Neuronal stem cell (in vitro differentiated cells): ENCODE measurements at regions not wholly inside any gene's neighbourhood (a gene's known extent, or its start where the extent isn't known, plus 50 kb on each side); places are given as distances from the start of the nearest gene placed in this dataset.
"Not testable (repeated sequence)": the region's sequence is repeated elsewhere in the genome, so short reads cannot be mapped to it uniquely, and the experiment has no call there.

Experiments
- DNase-seq: peaks from one replicate; pipeline ENCODE4 v3.0.0-alpha.2; 2013; ENCODE audit warnings: low spot score
- H2AFZ ChIP-seq: one replicate; pipeline ENCODE4 v1.6.1; 2013; ENCODE audit warnings: mild to moderate bottlenecking, low read length, inconsistent platforms
- H2AK5ac ChIP-seq: 2 replicates; pipeline ENCODE4 v1.6.1; 2013; ENCODE audit warnings: low read depth, mild to moderate bottlenecking, inconsistent platforms, low read length, moderate library complexity, mixed read lengths
- H2BK120ac ChIP-seq: 2 replicates; pipeline ENCODE4 v1.6.1; 2013; ENCODE audit warnings: low read depth, mild to moderate bottlenecking, inconsistent platforms, low read length, moderate library complexity, mixed read lengths
- H2BK12ac ChIP-seq: one replicate; pipeline ENCODE4 v1.6.1; 2013; ENCODE audit warnings: low read length, inconsistent platforms
- H2BK15ac ChIP-seq: 2 replicates; pipeline ENCODE4 v1.6.1; 2013; ENCODE audit warnings: mild to moderate bottlenecking, low read length, inconsistent platforms, mixed read lengths
- H2BK5ac ChIP-seq: one replicate; pipeline ENCODE4 v1.6.1; 2013; ENCODE audit warnings: inconsistent platforms, mild to moderate bottlenecking, low read length, moderate library complexity
- H3K14ac ChIP-seq: one replicate; pipeline ENCODE4 v1.6.1; 2013; ENCODE audit warnings: low read length, inconsistent platforms
- H3K18ac ChIP-seq: 2 replicates; pipeline ENCODE4 v1.6.1; 2013; ENCODE audit warnings: low read length, inconsistent platforms
- H3K23ac ChIP-seq: 2 replicates; pipeline ENCODE4 v1.6.1; 2013; ENCODE audit warnings: low read depth, mild to moderate bottlenecking, mixed read lengths, low read length, inconsistent platforms; ENCODE audit not compliant: poor library complexity
- H3K27ac ChIP-seq: replicated peaks from 3 replicates; pipeline ENCODE4 v1.5.1; 2013; ENCODE audit warnings: low read length, inconsistent platforms
- H3K27me3 ChIP-seq, 3 experiments: 2 replicates each; pipeline ENCODE4 v1.6.1; 2013; ENCODE audit warnings: low read length in 3 of 3, mild to moderate bottlenecking in 2 of 3, inconsistent platforms in 1 of 3, low read depth in 1 of 3, mixed read lengths in 1 of 3, moderate library complexity in 1 of 3; ENCODE audit not compliant: control insufficient read depth in 3 of 3, insufficient read depth in 3 of 3
- H3K36me3 ChIP-seq, 2 donors: replicated peaks in 1 of 2; 2 replicates each; pipeline ENCODE4 v1.6.1; 2013; ENCODE audit warnings: low read length in 2 of 2; ENCODE audit not compliant: control insufficient read depth in 2 of 2, insufficient read depth in 2 of 2
- H3K4ac ChIP-seq: 2 replicates; pipeline ENCODE4 v1.6.1; 2013; ENCODE audit warnings: inconsistent platforms, mild to moderate bottlenecking, low read length, moderate library complexity
- H3K4me1 ChIP-seq, 2 donors: 1 replicate in 1 of 2; 2 replicates in 1 of 2; pipeline ENCODE4 v1.6.1; 2013; ENCODE audit warnings: low read length in 2 of 2, low read depth in 1 of 2; ENCODE audit not compliant: control insufficient read depth in 2 of 2, insufficient read depth in 1 of 2
- H3K4me2 ChIP-seq: one replicate; pipeline ENCODE4 v1.6.1; 2013; ENCODE audit warnings: mild to moderate bottlenecking, low read length, inconsistent platforms; ENCODE audit not compliant: insufficient read depth, poor library complexity, severe bottlenecking
- H3K4me3 ChIP-seq, 2 donors: 2 replicates each; pipeline ENCODE4 v1.5.1; 2013; ENCODE audit warnings: low read length in 2 of 2, mild to moderate bottlenecking in 2 of 2, inconsistent platforms in 1 of 2, moderate library complexity in 1 of 2
- H3K79me1 ChIP-seq: one replicate; pipeline ENCODE4 v1.6.1; 2013; ENCODE audit warnings: low read depth, mild to moderate bottlenecking, inconsistent platforms, low read length, moderate library complexity
- H3K9ac ChIP-seq: one replicate; pipeline ENCODE4 v1.6.1; 2013; ENCODE audit warnings: mild to moderate bottlenecking, low read depth, low read length, inconsistent platforms; ENCODE audit not compliant: poor library complexity
- H3K9me3 ChIP-seq, 2 donors: replicated peaks in 1 of 2; 2 replicates each; pipeline versions ENCODE3 to v1.6.1; 2013; ENCODE audit warnings: low read length in 2 of 2, mild to moderate bottlenecking in 2 of 2, inconsistent platforms in 1 of 2, low read depth in 1 of 2, mixed read lengths in 1 of 2, moderate library complexity in 1 of 2; ENCODE audit not compliant: control insufficient read depth in 2 of 2, insufficient read depth in 1 of 2
- H4K8ac ChIP-seq: one replicate; pipeline ENCODE4 v1.6.1; 2013; ENCODE audit warnings: low read depth, mild to moderate bottlenecking, inconsistent platforms, low read length, moderate library complexity
- H4K91ac ChIP-seq: one replicate; pipeline ENCODE4 v1.6.1; 2013; ENCODE audit warnings: low read length, low read depth, mild to moderate bottlenecking, inconsistent platforms; ENCODE audit not compliant: poor library complexity
- WGBS, 2 donors: extraction: QIAGEN DNeasy Blood & Tissue Kit; methylation state at CpG; one replicate each; pipeline ENCODE4 v1.1.7; 2013; ENCODE audit warnings: missing lambda C conversion rate in 2 of 2, mixed read lengths in 1 of 2; ENCODE audit not compliant: insufficient read length in 2 of 2, insufficient replicate concordance in 1 of 2; ENCODE audit errors: extremely low coverage in 2 of 2; 5-methylcytosine and 5-hydroxymethylcytosine counted together

GRCh38 chr6:105686793-105687192, 283.9 kb upstream of the PREP start:
- H3K27ac ChIP-seq, H2BK15ac ChIP-seq, H4K91ac ChIP-seq, H4K8ac ChIP-seq, H3K4me2 ChIP-seq, H2AFZ ChIP-seq, H3K4me3 ChIP-seq, DNase-seq, H3K4me1 ChIP-seq, H2BK5ac ChIP-seq, H3K4ac ChIP-seq, H2BK12ac ChIP-seq, H3K9ac ChIP-seq, H2AK5ac ChIP-seq, H3K14ac ChIP-seq, H3K36me3 ChIP-seq, H3K23ac ChIP-seq, H3K18ac ChIP-seq, H3K9me3 ChIP-seq, H3K79me1 ChIP-seq, H2BK120ac ChIP-seq, H3K27me3 ChIP-seq: not testable (repeated sequence)
- no CpG with 5 or more reads among the region's 1 CpG for WGBS, 2 donors

DNA sequence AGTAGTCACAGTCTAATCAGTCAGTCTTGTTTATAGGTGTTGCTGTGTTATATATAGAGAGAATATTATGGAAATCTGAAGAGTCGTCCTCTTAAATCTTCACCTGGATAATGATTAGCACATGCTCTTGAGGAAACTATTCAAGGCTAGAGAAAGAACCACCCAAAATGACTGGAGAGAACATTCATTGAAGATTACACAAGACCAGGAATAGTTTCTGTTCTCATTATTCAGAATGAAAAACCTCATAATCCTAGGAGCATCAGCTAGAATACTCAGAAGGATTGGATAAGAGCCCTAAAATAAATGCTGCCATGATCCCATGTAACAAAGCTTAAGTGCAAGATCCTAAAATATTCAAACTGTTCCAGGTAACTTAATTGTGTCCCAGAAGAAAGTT, 278.2 kb upstream of the PREP start:
- Histone ChIP-seq H3K4ac (no peak overlapping the region), H2BK12ac (no peak overlapping the region), H3K79me1 (no peaks in the 10 kb centered on the region), H3K4me2 (no peak overlapping the region), H3K14ac (no peak overlapping the region), H2AFZ (no peak overlapping the region), H3K27ac (no peak overlapping the region), H3K4me3 (no peak overlapping the region), H2AK5ac (no peak overlapping the region), H2BK15ac (no peak overlapping the region), H3K9ac (no peak overlapping the region), H3K9me3 (no peaks in the 10 kb centered on the region), H3K36me3 (no peaks in the 10 kb centered on the region), H4K8ac (no peak overlapping the region), H3K18ac (no peak overlapping the region), H3K4me1 (peaks cover 0 to 2% of the 10 kb centered on the region in 2 donors), H2BK5ac (no peak overlapping the region), H3K27me3 (no peaks in the 10 kb centered on the region), H2BK120ac (no peak overlapping the region), H4K91ac (no peak overlapping the region), H3K23ac (no peak overlapping the region)
- no peak for DNase-seq
- WGBS, 2 donors: no CpG with 5 or more reads among the region's 1 CpG

DNA sequence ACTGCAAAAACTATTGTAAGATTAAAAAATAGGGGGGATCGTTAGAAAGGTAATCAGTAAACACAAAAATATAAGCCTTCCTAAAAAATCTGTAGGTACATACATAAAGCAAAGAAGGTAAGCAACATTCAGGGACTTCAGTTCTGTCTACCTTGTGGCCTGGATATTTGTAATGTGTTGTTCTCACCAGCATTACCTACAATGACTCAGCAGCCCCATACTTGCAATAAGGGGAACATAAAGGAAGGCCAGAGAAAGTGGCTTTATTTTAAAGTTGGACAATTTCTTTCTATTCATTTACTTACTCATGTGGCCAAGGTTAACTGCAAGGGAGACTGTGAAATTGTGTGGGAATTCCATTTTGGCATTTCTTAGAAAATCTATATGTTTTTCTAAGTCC, 277.2 kb upstream of the PREP start:
- H3K27me3 ChIP-seq: no peaks in the 10 kb centered on the region
- no peaks in the 10 kb centered on the region for H3K36me3 ChIP-seq
- H2BK5ac ChIP-seq: no peak overlapping the region
- no peak overlapping the region for H2BK12ac ChIP-seq
- H3K14ac ChIP-seq: no peak overlapping the region
- H3K4ac ChIP-seq: no peak overlapping the region
- no peak for DNase-seq
- WGBS, 2 donors: no CpG with 5 or more reads among the region's 1 CpG
- H3K4me3 ChIP-seq: no peak overlapping the region
- no peak overlapping the region for H3K4me2 ChIP-seq
- no peak overlapping the region for H2AFZ ChIP-seq
- H3K9ac ChIP-seq: no peak overlapping the region
- no peak overlapping the region for H4K91ac ChIP-seq
- H3K18ac ChIP-seq: no peak overlapping the region
- H3K23ac ChIP-seq: no peak overlapping the region
- no peak overlapping the region for H2AK5ac ChIP-seq
- H3K9me3 ChIP-seq: no peaks in the 10 kb centered on the region
- H3K27ac ChIP-seq: no peak overlapping the region
- no peak overlapping the region for H4K8ac ChIP-seq
- peaks cover 0 to 4% of the 10 kb centered on the region in 2 donors for H3K4me1 ChIP-seq
- no peak overlapping the region for H2BK15ac ChIP-seq
- no peaks in the 10 kb centered on the region for H3K79me1 ChIP-seq
- no peak overlapping the region for H2BK120ac ChIP-seq

- H2BK12ac ChIP-seq: no peak overlapping the region
- no peaks in the 10 kb centered on the region for H3K9me3 ChIP-seq
- no peak overlapping the region for H4K8ac ChIP-seq
- no peak overlapping the region for H3K9ac ChIP-seq
- DNase-seq: no peak
- H2BK15ac ChIP-seq: no peak overlapping the region
- H3K4me2 ChIP-seq: no peak overlapping the region
- no peak overlapping the region for H2AK5ac ChIP-seq
- no peak overlapping the region for H3K27ac ChIP-seq
- no peak overlapping the region for H4K91ac ChIP-seq
- no peak overlapping the region for H3K18ac ChIP-seq
- H3K27me3 ChIP-seq: no peaks in the 10 kb centered on the region
- no peak overlapping the region for H2BK120ac ChIP-seq
- H3K4ac ChIP-seq: no peak overlapping the region
- no peak overlapping the region for H3K23ac ChIP-seq
- H3K36me3 ChIP-seq: no peaks in the 10 kb centered on the region
- H2AFZ ChIP-seq: no peak overlapping the region
- no CpG with 5 or more reads among the region's 1 CpG for WGBS, 2 donors
- no peaks in the 10 kb centered on the region for H3K79me1 ChIP-seq
- H3K14ac ChIP-seq: no peak overlapping the region
- no peak overlapping the region for H2BK5ac ChIP-seq
- H3K4me1 ChIP-seq: peaks cover 0 to 4% of the 10 kb centered on the region in 2 donors
- no peak overlapping the region for H3K4me3 ChIP-seq
These were observed 275.6 kb upstream of the PREP start for GRCh38 chr6:105678516-105678915.
